GM18870 (cell line): ENCODE measurements at regions not wholly inside any gene's neighbourhood (a gene's known extent, or its start where the extent isn't known, plus 50 kb on each side); places are given as distances from the start of the nearest gene placed in this dataset.

Experiments used
- ATAC-seq: cut with Tn5 transposase; IDR thresholded peaks from one replicate; pipeline ENCODE4 v1.9.1; 2021; ENCODE audit warnings: moderate library complexity; ENCODE audit not compliant: unreplicated experiment

GRCh38 chr4:184942444-184943425 lies 75.6 kb upstream of the HELT start:
- ATAC-seq = no peak

GRCh38 chr4:184949020-184949419 lies 69.3 kb upstream of the HELT start:
- ATAC-seq = no peak

- no peak for ATAC-seq
Observed at GRCh38 chr4:184950117-184950830, 68.0 kb upstream of the HELT start.

- ATAC-seq = no peak
Observed at GRCh38 chr4:184950926-184951325, 67.4 kb upstream of the HELT start.

- no peak for ATAC-seq
Observed at GRCh38 chr4:184951668-184952160, 66.6 kb upstream of the HELT start.

GRCh38 chr4:184952522-184952921 lies 65.8 kb upstream of the HELT start:
- no peak for ATAC-seq

GRCh38 chr4:184953421-184953945 lies 64.8 kb upstream of the HELT start:
- no peak for ATAC-seq

- ATAC-seq = no peak
Observed at GRCh38 chr4:184953971-184954370, 64.3 kb upstream of the HELT start.

- ATAC-seq = no peak
Observed at GRCh38 chr4:184954482-184954881, 63.8 kb upstream of the HELT start.

GRCh38 chr4:184955116-184955515 lies 63.2 kb upstream of the HELT start:
- ATAC-seq = no peak

GRCh38 chr4:184955636-184956035 lies 62.7 kb upstream of the HELT start:
- peak; percentile 84 for ATAC-seq

GRCh38 chr4:184957446-184958115 lies 60.7 kb upstream of the HELT start:
- ATAC-seq = no peak

GRCh38 chr4:184958127-184958922 lies 60.0 kb upstream of the HELT start:
- ATAC-seq = no peak

- no peak for ATAC-seq
Observed at GRCh38 chr4:184958923-184959210, 59.4 kb upstream of the HELT start.

GRCh38 chr4:184959309-184959708 lies 59.0 kb upstream of the HELT start:
- ATAC-seq = no peak

- no peak for ATAC-seq
Observed at GRCh38 chr4:184959786-184960185, 58.5 kb upstream of the HELT start.

GRCh38 chr4:184960505-184960971 lies 57.8 kb upstream of the HELT start:
- no peak for ATAC-seq

GRCh38 chr4:184961660-184962059 lies 56.6 kb upstream of the HELT start:
- no peak for ATAC-seq

GRCh38 chr4:184962125-184962638 lies 56.1 kb upstream of the HELT start:
- no peak for ATAC-seq
